ENCODE measurements at regions not wholly inside any gene's neighbourhood (a gene's known extent, or its start where the extent isn't known, plus 50 kb on each side); places are given as distances from the start of the nearest gene placed in this dataset.

DNA sequence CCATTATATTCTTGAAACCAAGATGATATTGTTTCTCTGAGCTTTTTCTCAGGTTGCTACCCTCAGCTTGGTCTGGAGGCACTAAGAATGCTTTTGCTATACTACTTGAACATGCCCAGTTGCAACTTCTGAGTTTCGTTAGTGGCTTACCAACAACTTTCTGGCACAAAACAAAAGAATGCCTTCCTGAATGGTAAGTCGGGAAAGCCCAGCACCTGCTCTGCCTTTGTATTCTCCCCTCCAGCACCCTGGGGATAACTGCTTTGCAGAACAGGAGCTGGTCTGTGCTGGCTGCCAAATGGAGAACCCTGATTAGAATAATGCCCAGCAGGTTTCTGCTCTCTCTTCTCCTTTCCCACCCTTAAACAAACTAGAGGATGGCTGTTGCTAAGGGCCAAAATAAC, 149.3 kb downstream of the TGFB2 start:
- no peak overlapping the region for H3K27ac ChIP-seq
- 21 to 100% (median 39%) methylated on average over 1 to 2 of the region's 2 CpGs; no CpG with 5 or more reads in 3 of the 10 experiments for WGBS, 10 experiments
- H3K4me1 ChIP-seq (replicated peaks in 1 of 2): peaks cover 0 to 18% of the 10 kb centered on the region in 2 donors
- in situ Hi-C loops (cut with MboI; ENCODE audit: low pct_unique_long_range_greater_than_20kb in 2 of 9, low sequenced_read_pairs in 9 of 9, unreplicated experiment in 9 of 9): no loop called here
- no peak overlapping the region for H3K4me3 ChIP-seq
- ATAC-seq (replicated peaks in 6 of 8): peak in 4 of 8 experiments; percentile 27 to 51 (median 38)

GRCh38 chr1:218495931-218496330, 150.8 kb downstream of the TGFB2 start:
- ATAC-seq (replicated peaks in 6 of 8): no peak
- in situ Hi-C loops (cut with MboI; ENCODE audit: low pct_unique_long_range_greater_than_20kb in 2 of 9, low sequenced_read_pairs in 9 of 9, unreplicated experiment in 9 of 9): no loop called here
- peaks cover 0 to 18% of the 10 kb centered on the region in 2 donors for H3K4me1 ChIP-seq (replicated peaks in 1 of 2)
- H3K4me3 ChIP-seq: no peak overlapping the region
- no peak overlapping the region for H3K27ac ChIP-seq
- WGBS, 10 experiments: 31 to 100% (median 77%) methylated on average over 1 to 3 of the region's 3 CpGs

DNA sequence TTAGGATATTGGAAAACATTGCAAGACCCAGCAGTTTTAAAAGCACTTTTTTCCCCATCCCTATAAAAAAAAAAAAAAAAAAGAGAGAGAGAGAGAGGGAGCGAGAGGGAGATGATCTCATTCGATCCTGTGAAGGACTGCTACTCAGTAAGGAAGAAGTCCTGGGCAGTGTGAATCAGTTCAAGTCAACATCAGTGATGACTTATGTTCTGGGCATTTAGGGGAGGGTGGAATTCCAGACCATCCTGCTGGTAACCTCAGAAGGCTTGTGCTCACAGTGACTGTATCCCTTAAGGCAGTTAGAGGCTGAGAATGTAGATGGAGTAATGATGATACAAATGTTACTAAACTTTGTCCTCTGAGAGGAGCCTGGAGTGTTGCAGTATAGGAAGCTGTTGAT, 151.4 kb downstream of the TGFB2 start:
- peak; percentile 46 to 94 (median 69) for ATAC-seq (replicated peaks in 6 of 8)
- H3K4me3 ChIP-seq: no peak overlapping the region
- in situ Hi-C loops (cut with MboI; ENCODE audit: low pct_unique_long_range_greater_than_20kb in 2 of 9, low sequenced_read_pairs in 9 of 9, unreplicated experiment in 9 of 9): no loop called here
- H3K27ac ChIP-seq: no peak overlapping the region
- 0 to 86% (median 71%) methylated on average over 1 to 2 of the region's 2 CpGs; no CpG with 5 or more reads in 1 of the 10 experiments for WGBS, 10 experiments
- H3K4me1 ChIP-seq (replicated peaks in 1 of 2): peaks cover 0 to 18% of the 10 kb centered on the region in 2 donors

DNA sequence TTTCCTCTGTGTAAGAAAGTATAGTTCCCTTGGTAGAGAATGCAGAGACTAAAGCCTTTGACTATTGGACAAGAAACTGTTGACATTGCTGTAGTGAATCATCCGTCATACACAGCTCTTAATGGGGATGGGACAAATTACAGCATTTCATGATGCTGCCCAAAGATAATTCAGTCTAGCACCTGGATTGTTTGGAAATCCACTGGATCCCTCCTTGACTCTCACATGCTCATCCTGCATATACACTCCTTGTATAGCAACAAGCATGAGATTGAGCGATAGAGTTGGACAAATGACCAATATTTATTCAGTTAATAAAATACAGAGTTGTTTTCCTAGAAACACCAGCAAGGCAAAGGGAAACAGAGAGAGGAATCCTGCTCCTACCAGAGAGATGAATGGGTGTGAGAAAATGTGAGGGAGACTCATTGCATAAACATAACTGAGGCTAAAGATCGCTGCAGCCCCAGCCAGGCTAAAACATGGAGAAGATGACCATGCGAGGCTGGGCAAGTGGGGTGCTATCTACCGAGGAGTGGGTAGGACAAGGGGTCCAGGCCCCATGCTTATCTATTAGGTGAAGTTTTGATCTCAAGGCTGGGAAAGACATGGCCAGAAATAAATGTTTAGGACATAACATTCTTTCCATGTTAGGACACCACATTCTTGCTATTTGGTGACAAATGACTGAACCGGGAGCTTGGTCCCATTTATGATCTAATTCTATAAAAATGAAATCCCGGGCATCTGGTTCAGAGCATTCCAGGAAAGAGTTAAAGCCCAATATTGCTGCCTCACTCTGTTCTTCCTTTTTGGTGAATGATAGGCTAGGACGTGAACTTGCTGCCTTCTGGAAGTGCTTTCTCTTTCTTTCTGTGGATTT, 153.2 kb downstream of the TGFB2 start:
- in situ Hi-C loops (cut with MboI; ENCODE audit: low pct_unique_long_range_greater_than_20kb in 2 of 9, low sequenced_read_pairs in 9 of 9, unreplicated experiment in 9 of 9): no loop called here
- no peak overlapping the region for H3K4me3 ChIP-seq
- peak overlapping the region in 1 of 2 donors; percentile 20 for H3K27ac ChIP-seq
- peak in 6 of 8 experiments; percentile 18 to 55 (median 26) for ATAC-seq (replicated peaks in 6 of 8)
- peaks cover 0 to 18% of the 10 kb centered on the region in 2 donors for H3K4me1 ChIP-seq (replicated peaks in 1 of 2)
- 9 to 96% (median 82%) methylated on average over 2 to 8 of the region's 8 CpGs; no CpG with 5 or more reads in 1 of the 10 experiments for WGBS, 10 experiments

GRCh38 chr1:218499011-218499691, 154.0 kb downstream of the TGFB2 start:
- peak overlapping the region in 1 of 2 donors; percentile 20 for H3K27ac ChIP-seq
- in situ Hi-C loops (cut with MboI; ENCODE audit: low pct_unique_long_range_greater_than_20kb in 2 of 9, low sequenced_read_pairs in 9 of 9, unreplicated experiment in 9 of 9): no loop called here

GRCh38 chr1:218499911-218500310, 154.8 kb downstream of the TGFB2 start:
- in situ Hi-C loops (cut with MboI; ENCODE audit: low pct_unique_long_range_greater_than_20kb in 2 of 9, low sequenced_read_pairs in 9 of 9, unreplicated experiment in 9 of 9): loop anchor here in 1 of 9 experiments (25.0 kb wide), 1 partner anchor 163 kb away; the partner anchor contains the start of gene TGFB2
- Histone ChIP-seq H3K4me3 (no peak overlapping the region), H3K27ac (no peak overlapping the region), H3K4me1 (replicated peaks in 1 of 2) (peaks cover 0 to 11% of the 10 kb centered on the region in 2 donors)
- ATAC-seq (replicated peaks in 6 of 8): no peak
- 79 to 100% (median 100%) methylated on average over 1 to 7 of the region's 7 CpGs; no CpG with 5 or more reads in 3 of the 10 experiments for WGBS, 10 experiments

More at GRCh38 chr1:218499011-218499691, 154.0 kb downstream of the TGFB2 start:
- WGBS, 10 experiments: 0 to 100% (median 90%) methylated on average over 1 to 4 of the region's 4 CpGs; no CpG with 5 or more reads in 1 of the 10 experiments
- ATAC-seq (replicated peaks in 6 of 8): peak in 5 of 8 experiments; percentile 9 to 63 (median 53)
- H3K4me1 ChIP-seq (replicated peaks in 1 of 2): peaks cover 0 to 17% of the 10 kb centered on the region in 2 donors
- no peak overlapping the region for H3K4me3 ChIP-seq

DNA sequence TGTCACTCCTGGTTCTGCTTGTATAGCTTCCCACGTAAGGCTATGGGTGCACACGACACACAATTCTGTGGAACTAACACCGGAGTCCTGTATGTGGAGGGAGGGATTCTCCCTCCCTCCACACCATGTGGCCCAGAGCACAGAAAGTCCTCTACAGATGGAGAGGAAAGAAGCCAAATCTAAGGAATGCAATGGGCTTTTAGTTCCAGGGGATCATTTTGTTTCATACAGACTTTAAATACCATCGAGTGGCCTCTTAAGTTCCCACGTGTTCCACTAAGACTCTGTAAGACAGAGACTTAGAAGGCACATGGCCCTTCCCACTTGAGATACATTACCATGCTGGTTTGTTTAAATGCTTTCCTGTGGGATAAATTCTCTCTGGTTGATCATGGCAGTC, 156.0 kb downstream of the TGFB2 start:
- Histone ChIP-seq H3K27ac (no peak overlapping the region), H3K4me1 (replicated peaks in 1 of 2) (peaks cover 0 to 11% of the 10 kb centered on the region in 2 donors), H3K4me3 (no peak overlapping the region)
- in situ Hi-C loops (cut with MboI; ENCODE audit: low pct_unique_long_range_greater_than_20kb in 2 of 9, low sequenced_read_pairs in 9 of 9, unreplicated experiment in 9 of 9): loop anchor here in 1 of 9 experiments (25.0 kb wide), 1 partner anchor 164 kb away; the partner anchor contains the start of gene TGFB2
- no peak for ATAC-seq (replicated peaks in 6 of 8)
- 0 to 94% (median 60%) methylated on average over 1 to 5 of the region's 5 CpGs; no CpG with 5 or more reads in 3 of the 10 experiments for WGBS, 10 experiments

DNA sequence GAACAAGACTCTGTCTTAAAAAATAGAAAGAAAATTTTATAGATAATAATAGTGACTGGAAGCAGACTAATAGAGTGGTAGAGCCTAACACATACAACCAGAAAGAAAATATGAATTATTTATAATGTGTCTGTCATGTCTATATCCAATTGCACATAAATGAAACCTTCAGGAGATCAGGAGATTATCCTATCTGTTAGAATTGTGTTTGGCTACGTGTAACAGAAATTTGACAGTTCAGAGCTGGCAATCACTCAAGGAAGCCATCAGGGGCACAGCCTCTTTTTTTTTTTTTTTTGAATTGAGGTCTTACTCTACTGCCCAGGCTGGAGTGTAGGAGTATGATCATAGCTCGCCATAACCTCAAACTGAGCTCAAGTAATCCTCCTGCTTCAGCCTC, 157.2 kb downstream of the TGFB2 start:
- Histone ChIP-seq H3K4me1 (replicated peaks in 1 of 2) (peaks cover 0 to 11% of the 10 kb centered on the region in 2 donors), H3K27ac (no peak overlapping the region), H3K4me3 (no peak overlapping the region)
- in situ Hi-C loops (cut with MboI; ENCODE audit: low pct_unique_long_range_greater_than_20kb in 2 of 9, low sequenced_read_pairs in 9 of 9, unreplicated experiment in 9 of 9): loop anchor here in 1 of 9 experiments (25.0 kb wide), 1 partner anchor 165 kb away; the partner anchor contains the start of gene TGFB2
- 71 to 100% (median 80%) methylated on average over 1 to 2 of the region's 2 CpGs; no CpG with 5 or more reads in 1 of the 10 experiments for WGBS, 10 experiments
- ATAC-seq (replicated peaks in 6 of 8): no peak

DNA sequence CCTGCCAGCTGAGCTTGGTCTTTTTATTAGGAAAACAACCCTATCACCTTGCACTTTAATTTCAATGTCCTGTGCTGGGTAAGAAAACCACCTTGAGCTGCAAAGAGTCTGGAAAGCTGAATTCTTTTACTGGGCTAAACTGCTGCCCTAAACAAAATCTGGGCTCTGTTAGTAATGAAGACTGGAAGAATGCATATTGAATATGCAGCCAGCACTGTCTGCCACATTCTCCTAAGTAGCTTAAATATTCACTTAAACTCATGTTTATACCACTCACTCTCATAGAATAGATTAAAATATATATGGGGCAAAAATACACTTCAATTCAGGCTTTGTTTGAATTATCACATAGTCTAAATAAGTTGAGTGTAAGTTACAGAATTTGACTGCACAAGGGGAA, 158.0 kb downstream of the TGFB2 start:
- Histone ChIP-seq H3K4me1 (replicated peaks in 1 of 2) (peaks cover 0 to 9% of the 10 kb centered on the region in 2 donors), H3K4me3 (no peak overlapping the region), H3K27ac (no peak overlapping the region)
- in situ Hi-C loops (cut with MboI; ENCODE audit: low pct_unique_long_range_greater_than_20kb in 2 of 9, low sequenced_read_pairs in 9 of 9, unreplicated experiment in 9 of 9): loop anchor here in 1 of 9 experiments (25.0 kb wide), 1 partner anchor 166 kb away; the partner anchor contains the start of gene TGFB2
- peak in 3 of 8 experiments; percentile 29 to 77 (median 59) for ATAC-seq (replicated peaks in 6 of 8)

GRCh38 chr1:218507355-218508002, 162.3 kb downstream of the TGFB2 start:
- 0 to 94% (median 79%) methylated on average over 1 to 2 of the region's 2 CpGs; no CpG with 5 or more reads in 5 of the 10 experiments for WGBS, 10 experiments
- in situ Hi-C loops (cut with MboI; ENCODE audit: low pct_unique_long_range_greater_than_20kb in 2 of 9, low sequenced_read_pairs in 9 of 9, unreplicated experiment in 9 of 9): loop anchor here in 1 of 9 experiments (25.0 kb wide), 1 partner anchor 170 kb away; the partner anchor contains the start of gene TGFB2
- H3K4me3 ChIP-seq: no peak overlapping the region
- no peaks in the 10 kb centered on the region for H3K4me1 ChIP-seq (replicated peaks in 1 of 2)
- H3K27ac ChIP-seq: no peak overlapping the region
- no peak for ATAC-seq (replicated peaks in 6 of 8)

- no peak for ATAC-seq (replicated peaks in 6 of 8)
- 61 to 94% (median 82%) methylated on average over 2 to 6 of the region's 6 CpGs for WGBS, 10 experiments
- in situ Hi-C loops (cut with MboI; ENCODE audit: low pct_unique_long_range_greater_than_20kb in 2 of 9, low sequenced_read_pairs in 9 of 9, unreplicated experiment in 9 of 9): loop anchor here in 2 of 9 experiments (10.0 to 25.0 kb wide), 2 partner anchors 165 to 173 kb away; partner anchors contain the start of gene TGFB2 (in 2 of the 2)
- no peak overlapping the region for H3K4me3 ChIP-seq
- no peaks in the 10 kb centered on the region for H3K4me1 ChIP-seq (replicated peaks in 1 of 2)
- H3K27ac ChIP-seq: no peak overlapping the region
These were observed 165.1 kb downstream of the TGFB2 start for GRCh38 chr1:218510153-218510772.

GRCh38 chr1:218513328-218513727, 168.2 kb downstream of the TGFB2 start:
- Histone ChIP-seq H3K4me1 (replicated peaks in 1 of 2) (no peaks in the 10 kb centered on the region), H3K27ac (no peak overlapping the region), H3K4me3 (no peak overlapping the region)
- in situ Hi-C loops (cut with MboI; ENCODE audit: low pct_unique_long_range_greater_than_20kb in 2 of 9, low sequenced_read_pairs in 9 of 9, unreplicated experiment in 9 of 9): loop anchor here in 2 of 9 experiments (10.0 to 25.0 kb wide), 2 partner anchors 169 to 176 kb away; partner anchors contain the start of gene TGFB2 (in 2 of the 2)
- ATAC-seq (replicated peaks in 6 of 8): peak in 3 of 8 experiments; percentile 88 to 95 (median 93)
- WGBS, 10 experiments: 42 to 100% (median 90%) methylated on average over 1 to 3 of the region's 3 CpGs; no CpG with 5 or more reads in 2 of the 10 experiments

Measured in motor neuron (in vitro differentiated cells).